HT-29 (cell line): ENCODE measurements at regions not wholly inside any gene's neighbourhood (a gene's known extent, or its start where the extent isn't known, plus 50 kb on each side); places are given as distances from the start of the nearest gene placed in this dataset.
A peak's percentile ranks its signal among the peaks of the same experiment; 100 is the strongest.

Experiments used
- DNase-seq: peaks from one replicate; pipeline ENCODE4 v3.0.0-alpha.2; 2015; ENCODE audit warnings: low spot score

DNA sequence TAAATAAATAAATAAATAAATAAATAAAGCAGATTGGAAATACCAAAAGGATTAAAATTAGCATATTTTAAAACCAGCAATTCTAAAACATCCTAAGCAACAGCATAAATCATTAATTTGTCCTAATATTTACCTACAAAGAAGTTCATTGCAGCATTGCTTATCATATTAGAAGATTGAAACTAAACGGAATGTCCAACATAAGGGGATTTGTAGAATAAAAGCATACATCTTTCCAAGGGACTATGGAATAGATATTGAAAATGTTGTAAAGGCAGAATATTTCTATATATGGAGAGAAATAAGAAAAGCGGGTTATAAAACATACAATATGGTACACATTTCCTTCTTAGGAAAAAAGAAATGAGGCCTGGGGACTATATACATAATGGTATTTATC, 71.1 kb upstream of the RFC3 start:
- no peak for DNase-seq

- no peak for DNase-seq
Observed at GRCh38 chr13:33751151-33751550, 66.8 kb upstream of the RFC3 start.

DNA sequence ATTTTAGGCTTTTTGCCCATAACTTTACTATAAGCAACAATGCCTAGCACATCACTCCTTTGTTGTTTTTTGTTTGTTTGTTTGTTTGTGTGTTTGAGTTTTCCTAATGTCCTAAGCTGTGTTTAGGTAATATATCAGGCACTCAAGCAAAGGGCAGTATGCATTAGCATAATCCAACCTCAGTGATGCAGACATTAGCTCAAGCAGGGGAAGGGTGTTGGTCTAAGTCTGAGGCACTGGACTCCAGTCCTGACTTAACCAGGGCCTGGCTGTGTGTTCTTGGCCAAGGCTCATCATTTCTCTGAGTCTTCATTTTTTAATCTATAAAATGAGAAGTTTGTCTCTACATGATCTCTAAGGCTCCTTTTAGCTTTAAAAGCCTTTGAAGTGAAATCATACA, 65.9 kb upstream of the RFC3 start:
- no peak for DNase-seq

GRCh38 chr13:33752597-33752996, 65.4 kb upstream of the RFC3 start:
- no peak for DNase-seq

- DNase-seq: no peak
Observed at GRCh38 chr13:33756929-33757328, 61.0 kb upstream of the RFC3 start.

DNA sequence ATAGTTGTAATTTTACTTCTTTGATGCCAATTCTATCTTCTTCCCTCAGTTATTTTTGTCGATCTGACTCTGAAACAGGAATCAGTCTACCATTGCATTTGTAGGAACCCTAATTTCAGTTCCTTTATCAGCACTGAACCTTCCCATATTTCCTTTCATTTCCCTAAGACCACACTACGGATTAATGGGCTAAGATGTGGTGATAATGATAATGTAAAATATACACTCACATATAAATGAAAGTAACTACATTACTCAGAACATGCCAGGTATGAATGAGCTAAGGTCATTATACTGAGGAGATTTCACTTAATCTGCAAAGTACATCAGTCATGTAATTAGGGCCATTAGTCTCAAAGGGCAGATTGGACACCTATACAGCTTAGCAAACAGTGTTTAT, 60.2 kb upstream of the RFC3 start:
- no peak for DNase-seq

DNA sequence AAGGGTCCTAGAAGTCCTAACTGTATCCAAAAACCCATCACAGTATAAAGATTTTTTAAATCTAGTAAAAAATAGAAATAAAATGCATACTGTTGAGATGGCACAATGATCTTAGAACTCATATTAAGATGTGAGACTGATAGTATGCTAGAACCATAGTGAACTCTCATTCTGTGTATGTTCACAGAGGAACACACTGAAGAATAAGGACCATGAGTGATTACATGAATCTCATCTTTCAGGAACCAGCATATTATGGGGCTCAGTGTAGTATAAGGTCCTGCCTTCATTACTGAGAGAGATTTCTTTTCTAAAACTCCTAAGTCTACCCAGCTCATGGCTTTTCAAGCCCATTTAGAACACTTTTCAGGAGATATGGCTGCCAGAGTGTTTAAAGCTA, 59.8 kb upstream of the RFC3 start:
- no peak for DNase-seq

DNA sequence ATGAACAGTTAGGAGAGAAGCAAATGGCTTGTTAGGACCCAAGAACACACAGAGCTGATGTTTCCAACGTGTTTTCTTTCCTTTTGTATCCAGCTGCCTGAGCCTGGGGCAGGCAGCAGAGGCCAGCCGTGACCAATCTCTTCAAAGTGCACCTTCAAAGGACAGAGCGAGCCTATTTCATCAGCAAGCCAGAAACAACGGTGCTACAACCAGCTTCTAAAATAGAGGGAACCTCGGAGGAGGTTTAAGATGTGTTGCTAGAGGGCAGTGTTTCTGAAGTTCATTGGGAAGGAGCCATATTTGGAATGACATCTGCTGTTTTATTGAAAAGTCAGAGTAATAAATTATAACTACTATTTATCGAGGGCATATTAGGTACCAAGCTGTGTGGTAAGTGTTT, 56.2 kb upstream of the RFC3 start:
- DNase-seq: peak; percentile 32

DNA sequence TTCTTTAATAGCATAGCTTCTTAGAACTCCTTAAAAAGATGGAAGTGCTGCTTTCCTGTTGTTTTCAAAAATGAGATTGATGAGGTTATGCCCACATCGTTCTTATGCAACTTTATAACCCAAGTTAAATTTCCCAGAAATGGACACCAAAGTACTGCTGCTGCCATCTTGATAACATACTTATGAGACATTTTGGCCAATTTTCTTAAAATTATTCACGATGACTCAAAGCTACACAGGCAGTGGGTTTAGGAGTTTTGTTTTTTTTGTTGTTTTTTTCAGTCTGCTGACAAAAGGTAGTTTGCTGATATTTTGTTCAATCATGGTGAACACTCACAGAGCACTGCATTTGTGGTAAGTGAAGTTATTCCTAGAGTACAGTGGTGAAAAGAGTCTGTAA, 54.9 kb upstream of the RFC3 start:
- no peak for DNase-seq

GRCh38 chr13:33764716-33765115, 53.2 kb upstream of the RFC3 start:
- DNase-seq: no peak

DNA sequence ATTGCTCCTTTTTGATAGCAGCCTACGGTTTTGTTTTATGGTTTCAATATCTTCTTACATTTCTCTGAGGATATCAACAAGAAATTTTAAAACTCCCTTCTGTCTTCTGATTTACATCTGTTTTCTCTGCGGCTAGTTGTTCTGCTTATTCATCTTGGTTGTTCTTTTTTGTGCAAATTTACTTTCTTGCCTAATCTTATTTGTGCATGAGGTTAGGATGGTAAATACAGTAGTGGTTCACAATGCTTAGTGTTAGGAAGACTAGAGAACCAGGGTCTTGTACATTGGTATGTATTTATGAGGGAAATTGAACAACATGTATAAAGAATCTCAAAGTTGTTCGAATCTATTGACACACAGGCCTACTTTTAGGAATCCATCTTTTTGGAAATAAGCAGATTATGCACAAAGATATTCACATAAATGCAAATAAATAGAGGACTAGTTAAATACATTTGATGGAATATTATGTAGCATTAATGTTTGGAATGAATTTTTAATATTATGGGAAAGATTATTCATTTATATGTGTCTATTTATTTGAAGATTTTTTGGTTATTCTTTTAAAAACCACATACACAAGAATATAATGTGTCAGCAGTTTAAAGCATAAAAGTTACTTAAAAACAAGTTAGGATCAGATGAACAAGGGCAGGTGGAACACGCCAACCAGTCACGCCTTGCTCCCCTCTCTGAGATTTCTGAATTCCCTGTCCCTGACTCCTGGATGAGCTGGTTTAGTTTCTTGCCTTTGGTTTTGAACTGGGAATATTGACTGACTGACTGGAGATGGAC, 51.4 kb upstream of the RFC3 start:
- DNase-seq: no peak

DNA sequence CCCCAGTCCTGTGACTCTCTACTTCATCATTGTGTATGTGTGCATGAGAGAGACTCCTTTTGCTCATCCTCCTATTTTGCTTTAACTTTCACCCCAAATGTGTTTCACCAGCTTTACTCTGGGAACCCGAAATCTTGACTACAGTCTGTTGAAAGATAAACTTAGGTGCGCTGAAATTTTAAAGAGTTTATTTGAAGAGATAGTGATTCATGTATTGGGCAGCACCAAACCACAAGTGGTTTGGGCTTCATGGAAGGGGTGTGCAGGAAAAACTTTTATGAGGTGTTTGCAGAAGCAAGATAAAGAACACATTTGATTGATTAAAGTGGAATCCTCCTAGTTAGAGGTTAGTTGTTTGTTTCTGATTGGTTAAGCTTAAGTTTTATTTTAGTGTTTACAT, 50.8 kb upstream of the RFC3 start:
- DNase-seq: no peak
